ENCODE measurements at regions not wholly inside any gene's neighbourhood (a gene's known extent, or its start where the extent isn't known, plus 50 kb on each side); places are given as distances from the start of the nearest gene placed in this dataset.

DNA sequence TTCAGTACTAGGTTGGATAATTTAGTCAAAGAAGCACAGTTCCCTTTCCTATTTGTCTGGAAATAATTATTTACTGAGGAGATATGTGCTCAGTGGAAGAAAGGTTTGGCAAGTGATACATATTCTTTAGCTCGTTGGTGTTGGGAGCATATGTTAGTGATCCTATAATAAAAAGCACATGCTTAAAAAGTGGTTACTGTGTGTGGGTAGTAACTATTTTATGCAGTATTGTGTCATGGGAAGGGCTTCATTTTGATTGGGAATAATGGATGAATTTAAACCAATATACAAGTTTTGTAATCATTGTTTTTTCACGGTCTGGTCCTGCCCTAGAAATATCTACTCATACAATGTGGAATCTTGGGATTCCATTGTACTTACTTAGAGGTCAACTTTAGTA, 188.7 kb upstream of the PPP1R3A start:
- Histone ChIP-seq H2BK120ac (ENCODE audit: low read depth, low read length, poor library complexity, severe bottlenecking) (no peak overlapping the region), H3K56ac (ENCODE audit: insufficient read length, low read depth, low read length) (no peak overlapping the region), H3K79me2 (ENCODE audit: insufficient read depth, low read length) (no peaks in the 10 kb centered on the region), H2BK15ac (ENCODE audit: low read depth, low read length) (no peak overlapping the region), H3K79me1 (ENCODE audit: insufficient read depth, low read depth, low read length, poor library complexity, severe bottlenecking) (no peaks in the 10 kb centered on the region), H4K5ac (ENCODE audit: insufficient read length, low read depth, low read length) (no peak overlapping the region), H4K20me1 (ENCODE audit: control insufficient read depth, insufficient read depth, insufficient read length) (no peaks in the 10 kb centered on the region), H3K27me3 (ENCODE audit: insufficient read depth, low read length) (no peaks in the 10 kb centered on the region), H3K9ac (ENCODE audit: extremely low read depth, insufficient read length, low read length) (no peak overlapping the region), H4K8ac (replicated peaks; ENCODE audit: insufficient read length, low read depth, low read length) (no peak overlapping the region), H2BK5ac (ENCODE audit: insufficient read length, low read length) (no peak overlapping the region), H3K14ac (ENCODE audit: insufficient read depth, low read length) (no peak overlapping the region), H4K91ac (ENCODE audit: insufficient read length, low read depth, low read length) (no peak overlapping the region), H2BK12ac (ENCODE audit: insufficient read length, low read depth, low read length) (no peak overlapping the region), H2AK5ac (ENCODE audit: insufficient read length, low read length) (no peak overlapping the region), H3T11ph (ENCODE audit: low read length) (no peak overlapping the region), H3K9me3 (ENCODE audit: control insufficient read depth, low read depth, low read length) (no peaks in the 10 kb centered on the region), H3K4me2 (ENCODE audit: insufficient read depth, insufficient read length, low read length) (no peak overlapping the region), H3K18ac (ENCODE audit: insufficient read length, low read depth, low read length) (no peak overlapping the region), H2AFZ (ENCODE audit: low read length) (no peak overlapping the region), H3K23ac (ENCODE audit: insufficient read length, low read depth, low read length) (no peak overlapping the region), H3K27ac (ENCODE audit: insufficient read length, low read depth, low read length) (no peak overlapping the region), H3K4ac (ENCODE audit: low read depth, low read length) (no peak overlapping the region), H2BK20ac (ENCODE audit: low read depth, low read length, poor library complexity, severe bottlenecking) (no peak overlapping the region), H3K4me1 (ENCODE audit: insufficient read depth, low read length) (no peaks in the 10 kb centered on the region), H3K23me2 (ENCODE audit: insufficient read length, low read depth, low read length, poor library complexity, severe bottlenecking) (no peaks in the 10 kb centered on the region)
- no peak for DNase-seq
- WGBS (ENCODE audit: extremely low coverage, insufficient read length, low lambda C conversion rate), result no CpG with 5 or more reads among the region's 2 CpGs
- H3K9me3 Mint-ChIP-seq, result no peaks in the 10 kb centered on the region
- H3K27ac Mint-ChIP-seq, result no peak overlapping the region
- TF ChIP-seq CTCF (conservative IDR thresholded peaks at IDR 0.05), result no peak
- H3K36me3 Mint-ChIP-seq (ENCODE audit: insufficient read depth in 1 of 3, low read depth in 3 of 3), result no peaks in the 10 kb centered on the region
- no peaks in the 10 kb centered on the region for H3K27me3 Mint-ChIP-seq (ENCODE audit: low read depth)
- peaks cover 0 to 1% of the 10 kb centered on the region in 2 experiments; a peak in 2 of 4 replicates for H3K4me1 Mint-ChIP-seq
- no peak overlapping the region for H3K4me3 Mint-ChIP-seq
